HG03060 (cell line): ENCODE measurements at regions not wholly inside any gene's neighbourhood (a gene's known extent, or its start where the extent isn't known, plus 50 kb on each side); places are given as distances from the start of the nearest gene placed in this dataset.
"Not testable (repeated sequence)": the region's sequence is repeated elsewhere in the genome, so short reads cannot be mapped to it uniquely, and the experiment has no call there.

Experiments used
- ATAC-seq: cut with Tn5 transposase; IDR thresholded peaks from one replicate; pipeline ENCODE4 v1.9.1; 2021; ENCODE audit warnings: low read depth, moderate number of reproducible peaks; ENCODE audit not compliant: unreplicated experiment

- no peak for ATAC-seq
These were observed 393.5 kb upstream of the MON1B start for GRCh38 chr16:76797457-76797856.

GRCh38 chr16:76800196-76800595, 390.8 kb upstream of the MON1B start:
- no peak for ATAC-seq

GRCh38 chr16:76801357-76801756, 389.6 kb upstream of the MON1B start:
- ATAC-seq = no peak

- ATAC-seq = no peak
These were observed 374.5 kb upstream of the MON1B start for GRCh38 chr16:76816475-76816874.

GRCh38 chr16:76818606-76819181, 372.3 kb upstream of the MON1B start:
- ATAC-seq = no peak

GRCh38 chr16:76819226-76819916, 371.6 kb upstream of the MON1B start:
- ATAC-seq = no peak

GRCh38 chr16:76824221-76824620, 366.8 kb upstream of the MON1B start:
- no peak for ATAC-seq

GRCh38 chr16:76824791-76825190, 366.2 kb upstream of the MON1B start:
- no peak for ATAC-seq

- no peak for ATAC-seq
These were observed 355.7 kb upstream of the MON1B start for GRCh38 chr16:76835339-76835738.

- no peak for ATAC-seq
These were observed 355.1 kb upstream of the MON1B start for GRCh38 chr16:76835779-76836300.

GRCh38 chr16:76837872-76838271, 353.1 kb upstream of the MON1B start:
- no peak for ATAC-seq

GRCh38 chr16:76854234-76854633, 336.8 kb upstream of the MON1B start:
- no peak for ATAC-seq

GRCh38 chr16:76856112-76856511, 334.9 kb upstream of the MON1B start:
- no peak for ATAC-seq

GRCh38 chr16:76857402-76857801, 333.6 kb upstream of the MON1B start:
- no peak for ATAC-seq

- ATAC-seq = no peak
These were observed 328.1 kb upstream of the MON1B start for GRCh38 chr16:76862901-76863300.

- no peak for ATAC-seq
These were observed 324.0 kb upstream of the MON1B start for GRCh38 chr16:76866994-76867393.

GRCh38 chr16:76875898-76876297, 315.1 kb upstream of the MON1B start:
- ATAC-seq = no peak

GRCh38 chr16:76879420-76879819, 311.6 kb upstream of the MON1B start:
- ATAC-seq = no peak

GRCh38 chr16:76880523-76880922, 310.5 kb upstream of the MON1B start:
- ATAC-seq = not testable (repeated sequence)

- ATAC-seq = no peak
These were observed 308.9 kb upstream of the MON1B start for GRCh38 chr16:76882105-76882504.

- ATAC-seq = no peak
These were observed 307.9 kb upstream of the MON1B start for GRCh38 chr16:76883076-76883475.
